GM10266 (cell line): ENCODE measurements at regions not wholly inside any gene's neighbourhood (a gene's known extent, or its start where the extent isn't known, plus 50 kb on each side); places are given as distances from the start of the nearest gene placed in this dataset.

Source experiments
- DNase-seq: peaks from one replicate; pipeline ENCODE4 v3.0.0; 2012; ENCODE audit errors: extremely low spot score
- TF ChIP-seq, protein P1 (sequence below): IDR thresholded peaks from 2 replicates; pipeline ENCODE4 v1.5.1; 2012; ENCODE audit warnings: mild to moderate bottlenecking, low read depth; ENCODE audit not compliant: control insufficient read depth, insufficient read depth; ENCODE audit errors: missing control alignments

DNA sequence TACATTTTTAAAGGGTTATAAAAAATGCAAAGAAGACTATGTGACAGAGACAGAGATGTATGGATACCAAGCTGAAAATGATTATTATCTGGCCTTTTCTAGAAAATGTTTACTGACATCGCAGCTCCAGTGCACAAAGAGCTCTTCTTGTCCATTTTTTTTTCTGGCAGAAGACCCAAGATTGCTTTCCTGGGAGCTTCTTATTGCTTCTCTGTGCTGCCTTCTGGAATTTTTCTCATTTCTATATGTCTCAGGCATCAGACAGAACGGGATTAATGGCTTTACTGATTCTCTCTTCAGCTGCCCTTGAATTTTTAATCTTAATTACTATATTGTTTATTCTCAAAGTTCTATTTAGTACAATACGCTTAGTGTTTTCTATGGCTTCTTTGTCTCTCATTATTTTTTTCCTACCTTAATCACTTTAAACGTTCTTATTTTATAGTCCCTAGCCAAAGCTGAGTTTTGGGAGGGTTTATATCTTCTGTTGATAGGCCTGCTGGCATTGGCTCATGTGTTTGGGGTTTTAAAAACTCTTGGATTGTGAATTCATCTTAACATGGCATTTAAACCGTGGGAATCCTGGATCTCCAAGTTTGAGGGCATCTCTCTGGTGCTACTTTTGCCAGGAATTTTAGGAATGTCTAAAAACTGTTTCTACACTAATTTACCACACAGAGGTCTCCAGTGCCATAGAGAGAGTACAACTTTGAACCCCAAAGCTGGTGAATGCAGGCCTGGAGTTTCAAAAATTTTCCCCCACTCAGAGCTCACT lies 138.9 kb upstream of the LNX1 start:
- DNase-seq = no peak
- TF ChIP-seq, protein P1, sequence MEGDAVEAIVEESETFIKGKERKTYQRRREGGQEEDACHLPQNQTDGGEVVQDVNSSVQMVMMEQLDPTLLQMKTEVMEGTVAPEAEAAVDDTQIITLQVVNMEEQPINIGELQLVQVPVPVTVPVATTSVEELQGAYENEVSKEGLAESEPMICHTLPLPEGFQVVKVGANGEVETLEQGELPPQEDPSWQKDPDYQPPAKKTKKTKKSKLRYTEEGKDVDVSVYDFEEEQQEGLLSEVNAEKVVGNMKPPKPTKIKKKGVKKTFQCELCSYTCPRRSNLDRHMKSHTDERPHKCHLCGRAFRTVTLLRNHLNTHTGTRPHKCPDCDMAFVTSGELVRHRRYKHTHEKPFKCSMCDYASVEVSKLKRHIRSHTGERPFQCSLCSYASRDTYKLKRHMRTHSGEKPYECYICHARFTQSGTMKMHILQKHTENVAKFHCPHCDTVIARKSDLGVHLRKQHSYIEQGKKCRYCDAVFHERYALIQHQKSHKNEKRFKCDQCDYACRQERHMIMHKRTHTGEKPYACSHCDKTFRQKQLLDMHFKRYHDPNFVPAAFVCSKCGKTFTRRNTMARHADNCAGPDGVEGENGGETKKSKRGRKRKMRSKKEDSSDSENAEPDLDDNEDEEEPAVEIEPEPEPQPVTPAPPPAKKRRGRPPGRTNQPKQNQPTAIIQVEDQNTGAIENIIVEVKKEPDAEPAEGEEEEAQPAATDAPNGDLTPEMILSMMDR = no peak

DNA sequence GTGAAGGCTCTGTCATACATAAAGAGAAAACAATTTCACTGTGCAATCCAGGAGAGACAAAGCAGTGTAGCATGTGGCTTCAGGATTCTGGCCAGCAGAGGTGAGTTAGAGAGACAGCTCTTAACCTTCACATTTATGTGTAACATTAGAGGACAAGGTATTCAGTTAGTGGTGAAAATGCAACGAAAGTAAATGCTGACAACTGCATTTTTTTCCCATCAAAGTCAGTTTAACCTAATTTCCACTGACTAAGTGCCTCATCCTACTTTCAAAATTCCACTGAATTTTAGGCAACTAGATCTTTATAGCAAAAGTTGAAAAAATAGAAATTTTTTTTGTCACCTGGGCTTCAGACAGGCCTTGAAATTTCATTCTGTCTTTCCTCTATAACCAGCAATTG lies 130.8 kb upstream of the LNX1 start:
- TF ChIP-seq, protein P1 = no peak
- DNase-seq = no peak

DNA sequence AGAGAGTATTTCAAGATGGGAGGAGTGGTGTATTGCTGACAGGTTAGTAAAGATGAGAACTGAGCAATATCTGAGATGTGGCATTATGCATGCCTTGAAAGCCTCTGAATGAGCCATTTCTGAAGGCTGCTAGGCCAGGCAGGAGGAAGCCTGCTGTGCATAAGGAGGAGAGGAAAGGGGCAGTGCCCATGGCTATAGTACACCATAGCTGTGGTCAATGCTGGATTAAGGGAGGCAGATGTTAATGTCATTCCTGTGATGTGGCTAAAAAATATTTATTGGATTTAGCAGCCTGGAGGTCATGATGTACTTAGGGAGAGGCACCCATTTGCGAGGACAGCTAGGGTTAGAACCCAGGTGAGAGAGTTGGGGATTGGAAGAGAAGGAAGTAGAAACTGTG lies 130.0 kb upstream of the LNX1 start:
- no peak for DNase-seq
- TF ChIP-seq, protein P1 = no peak

DNA sequence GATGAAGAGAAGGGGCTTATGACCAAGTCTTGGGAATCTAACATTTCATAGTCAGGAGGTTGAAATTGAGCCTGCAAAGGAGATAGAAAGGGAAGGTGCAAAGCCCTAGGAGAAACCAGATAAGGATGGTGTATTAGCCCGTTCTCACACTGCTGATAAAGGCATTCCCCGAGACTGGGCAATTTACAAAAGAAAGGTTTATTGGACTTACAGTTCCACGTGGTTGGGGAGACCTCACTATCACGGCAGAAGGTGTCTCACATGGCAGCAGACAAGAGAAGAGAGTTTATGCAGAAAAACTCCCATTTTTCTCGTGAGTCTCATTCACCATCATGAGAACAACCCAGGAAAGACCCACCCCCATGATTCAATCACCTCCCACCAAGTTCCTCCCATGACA lies 129.5 kb upstream of the LNX1 start:
- TF ChIP-seq, protein P1 = no peak

DNA sequence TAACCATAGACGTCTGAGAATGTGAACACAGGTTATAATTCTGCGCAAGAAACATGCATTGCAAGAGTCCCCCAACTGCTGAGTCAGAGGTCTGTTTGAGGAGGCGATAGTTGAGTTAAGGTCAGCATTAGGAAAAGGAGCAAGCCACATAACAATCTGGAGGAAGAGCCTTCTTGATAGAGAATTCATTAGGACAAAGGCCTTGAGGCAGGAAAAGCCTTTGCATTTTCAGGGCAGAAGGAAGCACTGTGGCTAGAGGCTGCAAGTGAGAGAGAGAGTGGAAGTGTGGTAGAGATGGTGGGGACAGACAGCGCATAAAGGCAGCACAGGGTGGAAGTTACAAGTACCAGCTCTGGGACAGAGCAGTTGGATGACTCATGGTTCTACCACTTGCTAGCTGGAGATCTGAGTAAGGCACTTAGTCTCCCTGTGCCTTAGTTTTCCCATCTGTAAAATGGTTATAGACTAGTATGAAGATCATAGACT lies 125.8 kb upstream of the LNX1 start:
- TF ChIP-seq, protein P1 = no peak
- DNase-seq = no peak

More for the DNA sequence above, 129.5 kb upstream of the LNX1 start:
- DNase-seq = no peak

DNA sequence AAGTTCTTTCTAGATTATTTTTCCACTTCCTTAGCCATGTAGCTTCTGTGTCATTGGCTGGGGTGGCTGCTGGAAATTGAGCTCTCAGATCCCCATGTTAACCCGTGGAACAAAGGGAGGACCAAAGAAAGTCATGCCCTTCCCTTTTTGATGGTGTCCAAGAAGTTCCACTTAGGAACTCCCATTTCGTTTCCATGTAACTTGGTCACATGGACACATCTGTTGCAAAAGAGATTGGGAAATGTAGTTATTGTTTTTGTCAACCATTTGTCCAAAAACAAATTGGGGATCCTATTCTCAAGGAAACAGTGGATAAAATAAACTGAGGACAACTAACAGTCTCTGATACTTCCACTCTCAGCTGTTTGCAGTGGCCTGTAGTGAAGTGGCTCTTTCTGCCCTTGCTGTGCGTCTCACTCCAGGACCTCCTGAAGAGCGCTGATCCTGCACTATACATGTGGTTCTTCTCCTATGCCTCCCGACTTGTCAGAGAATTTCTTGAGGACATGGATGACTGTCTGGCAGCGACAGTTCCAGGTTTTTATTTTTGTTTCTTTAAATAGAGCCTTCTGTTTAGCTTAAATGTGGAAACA lies 125.3 kb upstream of the LNX1 start:
- TF ChIP-seq, protein P1 = no peak
- DNase-seq = no peak

DNA sequence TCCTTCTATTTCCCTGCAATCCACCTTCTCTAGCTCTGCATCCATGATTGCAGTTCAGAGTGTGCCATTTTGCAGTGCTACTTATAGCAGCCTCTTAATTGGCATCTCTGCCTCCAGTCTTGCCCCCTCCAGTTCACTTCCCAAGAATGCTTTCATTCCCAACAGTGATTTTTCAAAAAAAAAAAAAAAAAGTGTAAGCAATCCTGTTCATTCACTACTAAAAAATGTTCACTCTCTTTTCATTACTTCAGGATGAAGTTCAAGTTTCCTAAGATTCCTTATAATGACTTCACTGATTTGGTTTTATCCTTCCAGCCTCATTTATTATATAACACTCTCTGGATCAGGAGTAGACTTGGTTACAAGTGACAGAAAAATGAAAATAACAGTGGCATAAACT lies 124.7 kb upstream of the LNX1 start:
- DNase-seq = no peak
- TF ChIP-seq, protein P1 = no peak
